OCI-LY7 (cell line): ENCODE measurements at regions not wholly inside any gene's neighbourhood (a gene's known extent, or its start where the extent isn't known, plus 50 kb on each side); places are given as distances from the start of the nearest gene placed in this dataset.

Experiments
- BruUV-seq: library from RNA; stranded (reverse); fragments of 400-500 nt; replicated peaks from 2 replicates; lab custom pipeline; 2021; lab: Mats Ljungman, UMichigan
- CTCF ChIA-PET: fragments of 300-600 bp; sonication (Branson Sonifier 250); formaldehyde crosslinking; loops from one replicate; lab custom pipeline; 2022; ENCODE audit warnings: antibody characterized with exemption; ENCODE audit not compliant: unreplicated experiment; lab: Charles Lee
- POLR2A ChIA-PET: fragments of 300-600 bp; sonication (Branson Sonifier 250); formaldehyde crosslinking; loops from one replicate; lab custom pipeline; 2022; ENCODE audit warnings: antibody characterized with exemption; lab: Charles Lee
- DNase-seq: peaks from one replicate; pipeline ENCODE4 v3.0.0-alpha.2; 2015; ENCODE audit warnings: low spot score
- H2AFZ ChIP-seq: fragments of 200-600 bp; sonication (generic), shearing (Covaris generic); 2 replicates; pipeline ENCODE4 v1.6.1; 2014; ENCODE audit warnings: mild to moderate bottlenecking, antibody characterized with exemption, low read length, moderate library complexity
- H3K27ac ChIP-seq: fragments of 200-600 bp; sonication (generic); 2 replicates; pipeline ENCODE4 v1.5.1; 2014; ENCODE audit warnings: mixed run types, low read depth, mild to moderate bottlenecking, moderate library complexity, low read length, inconsistent platforms; ENCODE audit not compliant: poor library complexity, severe bottlenecking
- H3K36me3 ChIP-seq: fragments of 200-600 bp; sonication (generic); 2 replicates; pipeline ENCODE4 v1.6.1; 2014; ENCODE audit warnings: mild to moderate bottlenecking, antibody characterized with exemption, low read length, moderate library complexity, mixed read lengths; ENCODE audit not compliant: insufficient read depth
- H3K4me1 ChIP-seq: fragments of 200-600 bp; sonication (generic); 2 replicates; pipeline ENCODE4 v1.5.1; 2014; ENCODE audit warnings: mild to moderate bottlenecking, low read length; ENCODE audit not compliant: insufficient read depth, poor library complexity, severe bottlenecking
- H3K4me2 ChIP-seq: fragments of 200-600 bp; sonication (generic); 2 replicates; pipeline ENCODE4 v1.6.1; 2014; ENCODE audit warnings: mild to moderate bottlenecking, low read length
- H3K4me3 ChIP-seq: fragments of 200-600 bp; sonication (generic); 2 replicates; pipeline ENCODE4 v1.5.1; 2014; ENCODE audit warnings: mild to moderate bottlenecking, low read depth, low read length; ENCODE audit not compliant: poor library complexity, severe bottlenecking
- H3K79me2 ChIP-seq: fragments of 200-600 bp; sonication (generic); 2 replicates; pipeline ENCODE4 v1.6.1; 2016; ENCODE audit warnings: low read depth, mild to moderate bottlenecking, low read length, moderate library complexity, mixed read lengths; ENCODE audit not compliant: insufficient read depth
- H3K9me2 ChIP-seq: fragments of 200-600 bp; sonication (generic); 2 replicates; pipeline ENCODE4 v1.6.1; 2016; ENCODE audit warnings: mild to moderate bottlenecking, low read length, mixed read lengths; ENCODE audit not compliant: insufficient read depth
- H3K9me3 ChIP-seq: fragments of 200-600 bp; sonication (generic); 2 replicates; pipeline ENCODE4 v1.6.1; 2014; ENCODE audit warnings: mild to moderate bottlenecking, mixed run types, low read length, mixed read lengths
- H4K20me1 ChIP-seq: fragments of 200-600 bp; sonication (generic); 2 replicates; pipeline ENCODE4 v1.6.1; 2014; ENCODE audit warnings: mild to moderate bottlenecking, antibody characterized with exemption, low read length, moderate library complexity, mixed read lengths; ENCODE audit not compliant: insufficient read depth
- CTCF ChIP-seq: fragments of 200-600 bp; sonication (generic); conservative IDR thresholded peaks from 2 replicates; pipeline ENCODE4 v1.5.1; 2014; ENCODE audit warnings: mild to moderate bottlenecking, antibody characterized with exemption, low read length, moderate library complexity, mixed read lengths
- EZH2phosphoT487 ChIP-seq: fragments of 200-600 bp; sonication (generic); IDR thresholded peaks from 2 replicates; pipeline ENCODE4 v1.6.1; 2018; ENCODE audit warnings: low read depth, borderline replicate concordance, mild to moderate bottlenecking, mixed run types, antibody characterized with exemption, low read length, moderate library complexity, mixed read lengths
- intact Hi-C: fragments of 100-400 bp; cut with micrococcal nuclease; formaldehyde crosslinking; loops from one replicate; pipeline ENCODE4 v1.10.0; 2022; ENCODE audit not compliant: unreplicated experiment

- CTCF ChIA-PET: no interaction called here
- DNase-seq: no peak
- no TSS peak for BruUV-seq
- no peaks in the 10 kb centered on the region for H3K79me2 ChIP-seq
- no peak overlapping the region for H3K27ac ChIP-seq
- no peak overlapping the region for H3K4me3 ChIP-seq
- TF ChIP-seq EZH2phosphoT487 (no peak), CTCF (no peak)
- H3K4me2 ChIP-seq: no peak overlapping the region
- no peaks in the 10 kb centered on the region for H3K36me3 ChIP-seq
- no peaks in the 10 kb centered on the region for H3K9me2 ChIP-seq
- intact Hi-C loops: no loop called here
- no peaks in the 10 kb centered on the region for H3K9me3 ChIP-seq
- POLR2A ChIA-PET: no interaction called here
- H3K4me1 ChIP-seq: no peaks in the 10 kb centered on the region
- no peaks in the 10 kb centered on the region for H4K20me1 ChIP-seq
- H2AFZ ChIP-seq: no peak overlapping the region
Measured at GRCh38 chr3:152155246-152156020, 113.3 kb upstream of the MBNL1 start.

GRCh38 chr3:152156880-152157279 lies 111.8 kb upstream of the MBNL1 start:
- Histone ChIP-seq H2AFZ (no peak overlapping the region), H3K27ac (no peak overlapping the region), H3K79me2 (no peaks in the 10 kb centered on the region), H3K4me1 (no peaks in the 10 kb centered on the region), H4K20me1 (no peaks in the 10 kb centered on the region), H3K4me2 (no peak overlapping the region), H3K36me3 (no peaks in the 10 kb centered on the region), H3K9me3 (no peaks in the 10 kb centered on the region), H3K9me2 (no peaks in the 10 kb centered on the region), H3K4me3 (no peak overlapping the region)
- ChIA-PET POLR2A (interaction anchor here (0.5 kb wide), 1 partner anchor 1035 kb away, joined by 4 read pairs; no protein-coding TSS in a partner anchor), CTCF (no interaction called here)
- no peak for DNase-seq
- no TSS peak for BruUV-seq
- TF ChIP-seq CTCF (no peak), EZH2phosphoT487 (no peak)
- intact Hi-C loops: no loop called here

DNA sequence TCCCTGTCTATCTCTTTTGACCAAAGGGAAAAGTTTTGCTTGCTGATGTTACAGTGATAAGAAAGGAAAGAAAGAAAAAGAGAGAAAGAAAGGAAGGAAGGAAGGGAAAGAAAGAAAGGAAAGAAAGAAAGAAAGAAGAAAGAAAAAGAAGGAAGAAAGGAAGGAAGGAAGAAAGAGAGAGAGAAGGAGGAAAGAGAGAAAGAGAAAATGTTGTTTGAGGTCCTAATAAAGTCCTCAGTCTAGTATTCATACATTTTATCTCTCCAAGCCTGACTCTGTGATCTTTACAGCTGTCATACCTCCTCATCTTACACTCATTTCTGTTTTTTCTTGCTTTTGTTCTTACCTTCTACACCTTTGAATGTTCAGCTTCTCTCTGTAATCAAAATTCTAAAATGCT lies 111.4 kb upstream of the MBNL1 start:
- Histone ChIP-seq H3K4me3 (no peak overlapping the region), H2AFZ (no peak overlapping the region), H3K4me2 (no peak overlapping the region), H3K4me1 (no peaks in the 10 kb centered on the region), H3K79me2 (no peaks in the 10 kb centered on the region), H3K27ac (no peak overlapping the region), H3K9me2 (no peaks in the 10 kb centered on the region), H3K36me3 (no peaks in the 10 kb centered on the region), H3K9me3 (no peaks in the 10 kb centered on the region), H4K20me1 (no peaks in the 10 kb centered on the region)
- TF ChIP-seq EZH2phosphoT487 (no peak), CTCF (no peak)
- intact Hi-C loops: no loop called here
- no TSS peak for BruUV-seq
- CTCF ChIA-PET: no interaction called here
- DNase-seq: no peak
- POLR2A ChIA-PET: interaction anchor here (0.5 kb wide), 1 partner anchor 1035 kb away, joined by 4 read pairs; no protein-coding TSS in a partner anchor
